Right lobe of liver (tissue), 6 donors: ENCODE measurements at regions not wholly inside any gene's neighbourhood (a gene's known extent, or its start where the extent isn't known, plus 50 kb on each side); places are given as distances from the start of the nearest gene placed in this dataset.

Experiments
- ATAC-seq, 4 donors: fragments of 200-7000 bp; cut with Tn5 transposase; one replicate each; pipeline ENCODE4 v1.9.1; 2020; ENCODE audit warnings: mild to moderate bottlenecking in 4 of 4, moderate library complexity in 4 of 4
- DNase-seq, 3 donors: peaks; one replicate each; pipeline ENCODE4 v3.0.0-alpha.2; 2020
- H3K27ac ChIP-seq, 3 donors: fragments of 200-600 bp; one replicate each; pipeline ENCODE4 v1.8.0; 2022
- H3K27me3 ChIP-seq, 2 donors: fragments of 200-600 bp; one replicate each; pipeline ENCODE4 v1.8.0; 2022
- H3K36me3 ChIP-seq, 4 donors: fragments of 200-600 bp; sonication (generic) in 1 of 4; one replicate each; pipeline versions ENCODE4 v1.5.1 to v1.8.0; 2017 to 2022; ENCODE audit warnings: control low read depth in 1 of 4
- H3K4me1 ChIP-seq, 4 donors: fragments of 200-600 bp; sonication (generic) in 1 of 4; one replicate each; pipeline versions ENCODE4 v1.5.1 to v1.8.0; 2017 to 2022; ENCODE audit warnings: control low read depth in 1 of 4
- H3K4me3 ChIP-seq, 3 donors: fragments of 200-600 bp; one replicate each; pipeline ENCODE4 v1.8.0; 2022
- H3K9me3 ChIP-seq, 4 donors: fragments of 200-600 bp; sonication (generic) in 1 of 4; one replicate each; pipeline versions ENCODE4 v1.5.1 to v1.8.0; 2017 to 2022; ENCODE audit warnings: control low read depth in 1 of 4
- POLR2A ChIP-seq: fragments of 450-650 bp; IDR thresholded peaks from one replicate; pipeline ENCODE4 v1.6.1; 2017; ENCODE audit warnings: antibody characterized with exemption, mild to moderate bottlenecking
- WGBS: methylation state at CpG from one replicate; pipeline ENCODE4 v1.1.6; 2018; ENCODE audit warnings: low coverage, low lambda C conversion rate; ENCODE audit not compliant: insufficient coverage; ENCODE audit errors: missing lambda C conversion rate; 5-methylcytosine and 5-hydroxymethylcytosine counted together
- intact Hi-C, 2 donors: fragments of 100-400 bp; cut with DNase I; formaldehyde crosslinking; loops; one replicate each; pipeline versions ENCODE4 v1.11.2 to v1.14.1; 2022
- TF ChIP-seq, protein P1 (sequence below), 4 donors: fragments of 200-600 bp in 3 of 4; fragments of 450-650 bp in 1 of 4; IDR thresholded peaks; one replicate each; pipeline versions ENCODE4 v1.5.1 to v1.8.0; 2016 to 2022; ENCODE audit warnings: antibody characterized with exemption in 4 of 4, mild to moderate bottlenecking in 2 of 4
- donor health status: DM: no; HTN: yes; CAD: no.
- donor health status: DM: no; HTN: no; CAD: no.
- donor health status: DM: no; HTN: no; CAD: no.
- donor health status: DM: no; HTN: yes; CAD: no.
- donor health status: DM: no; HTN: yes; CAD: no.

DNA sequence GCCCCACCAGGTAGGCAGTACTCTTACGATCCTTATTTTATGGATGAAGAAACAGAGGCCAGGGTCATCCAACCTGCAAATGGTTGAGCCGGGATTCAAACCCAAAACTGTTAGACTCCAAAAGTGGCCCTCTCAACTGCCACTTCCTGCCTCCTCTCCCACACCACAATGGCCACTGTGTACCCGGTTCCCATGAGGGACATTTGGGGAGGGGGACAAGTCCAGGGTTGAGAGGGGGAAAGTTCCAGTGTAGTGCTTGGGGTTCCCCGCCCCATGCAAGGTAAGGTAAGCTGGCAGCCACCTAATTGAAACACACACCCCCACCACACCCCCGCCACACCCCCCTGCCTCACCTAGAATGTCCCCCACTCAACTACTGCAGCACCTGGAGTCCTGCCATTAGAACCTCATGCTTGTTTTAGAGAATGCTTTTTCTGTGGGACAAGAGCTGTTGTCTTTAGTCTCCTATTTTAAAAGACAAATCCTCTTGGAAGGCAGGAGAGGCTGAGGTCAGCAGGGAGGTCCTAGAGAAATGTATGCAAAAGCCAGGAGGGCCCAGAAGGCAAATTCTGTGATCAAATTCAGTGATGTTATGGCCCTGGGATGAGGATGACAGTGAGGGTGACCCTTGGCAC lies 145.2 kb downstream of the ZFP36L2 start:
- WGBS: 90% methylated on average over 2 of the region's 5 CpGs
- no peak for DNase-seq
- intact Hi-C loops: no loop called here

DNA sequence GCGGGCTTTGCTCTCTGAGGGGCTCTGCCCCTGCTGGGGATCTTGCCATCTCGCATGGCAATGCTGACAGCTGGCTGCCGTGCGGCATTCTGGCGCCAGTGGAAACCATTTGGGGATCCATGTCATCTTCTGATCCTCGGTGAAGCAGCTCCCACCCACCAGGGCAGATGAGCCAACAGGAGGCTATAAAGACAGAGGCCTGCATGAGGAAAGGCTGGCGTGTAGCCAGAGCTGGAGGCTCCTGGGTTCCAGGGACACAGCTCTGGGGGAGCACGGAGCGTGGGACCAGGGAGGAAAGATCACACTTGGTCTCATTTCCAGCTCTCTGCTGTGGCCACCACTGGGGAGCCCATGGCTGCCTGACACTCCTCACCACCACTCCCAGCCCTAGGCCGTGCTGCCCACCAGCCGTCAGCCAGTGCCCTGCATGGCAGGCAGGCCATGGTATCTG lies 145.8 kb downstream of the ZFP36L2 start:
- peaks cover 0 to 5% (median 0%) of the 10 kb centered on the region in 4 donors for H3K4me1 ChIP-seq
- H3K27me3 ChIP-seq: no peaks in the 10 kb centered on the region
- no peaks in the 10 kb centered on the region for H3K9me3 ChIP-seq
- ATAC-seq (no peak), DNase-seq (no peak)
- no peak overlapping the region for H3K4me3 ChIP-seq
- no peaks in the 10 kb centered on the region for H3K36me3 ChIP-seq
- intact Hi-C loops: no loop called here
- 100% methylated on average over 2 of the region's 11 CpGs for WGBS
- no peak overlapping the region for H3K27ac ChIP-seq
- TF ChIP-seq POLR2A: no peak
- TF ChIP-seq, protein P1, sequence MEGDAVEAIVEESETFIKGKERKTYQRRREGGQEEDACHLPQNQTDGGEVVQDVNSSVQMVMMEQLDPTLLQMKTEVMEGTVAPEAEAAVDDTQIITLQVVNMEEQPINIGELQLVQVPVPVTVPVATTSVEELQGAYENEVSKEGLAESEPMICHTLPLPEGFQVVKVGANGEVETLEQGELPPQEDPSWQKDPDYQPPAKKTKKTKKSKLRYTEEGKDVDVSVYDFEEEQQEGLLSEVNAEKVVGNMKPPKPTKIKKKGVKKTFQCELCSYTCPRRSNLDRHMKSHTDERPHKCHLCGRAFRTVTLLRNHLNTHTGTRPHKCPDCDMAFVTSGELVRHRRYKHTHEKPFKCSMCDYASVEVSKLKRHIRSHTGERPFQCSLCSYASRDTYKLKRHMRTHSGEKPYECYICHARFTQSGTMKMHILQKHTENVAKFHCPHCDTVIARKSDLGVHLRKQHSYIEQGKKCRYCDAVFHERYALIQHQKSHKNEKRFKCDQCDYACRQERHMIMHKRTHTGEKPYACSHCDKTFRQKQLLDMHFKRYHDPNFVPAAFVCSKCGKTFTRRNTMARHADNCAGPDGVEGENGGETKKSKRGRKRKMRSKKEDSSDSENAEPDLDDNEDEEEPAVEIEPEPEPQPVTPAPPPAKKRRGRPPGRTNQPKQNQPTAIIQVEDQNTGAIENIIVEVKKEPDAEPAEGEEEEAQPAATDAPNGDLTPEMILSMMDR (IDR thresholded peaks at IDR 0.05): no peak

More for the DNA sequence above, 145.2 kb downstream of the ZFP36L2 start:
- no peaks in the 10 kb centered on the region for H3K27me3 ChIP-seq
- no peak overlapping the region for H3K27ac ChIP-seq
- no peak overlapping the region for H3K4me3 ChIP-seq
- TF ChIP-seq, protein P1 (IDR thresholded peaks at IDR 0.05): no peak
- no peak for TF ChIP-seq POLR2A
- no peaks in the 10 kb centered on the region for H3K36me3 ChIP-seq
- peaks cover 0 to 5% (median 0%) of the 10 kb centered on the region in 4 donors for H3K4me1 ChIP-seq
- ATAC-seq: no peak
- H3K9me3 ChIP-seq: no peaks in the 10 kb centered on the region

DNA sequence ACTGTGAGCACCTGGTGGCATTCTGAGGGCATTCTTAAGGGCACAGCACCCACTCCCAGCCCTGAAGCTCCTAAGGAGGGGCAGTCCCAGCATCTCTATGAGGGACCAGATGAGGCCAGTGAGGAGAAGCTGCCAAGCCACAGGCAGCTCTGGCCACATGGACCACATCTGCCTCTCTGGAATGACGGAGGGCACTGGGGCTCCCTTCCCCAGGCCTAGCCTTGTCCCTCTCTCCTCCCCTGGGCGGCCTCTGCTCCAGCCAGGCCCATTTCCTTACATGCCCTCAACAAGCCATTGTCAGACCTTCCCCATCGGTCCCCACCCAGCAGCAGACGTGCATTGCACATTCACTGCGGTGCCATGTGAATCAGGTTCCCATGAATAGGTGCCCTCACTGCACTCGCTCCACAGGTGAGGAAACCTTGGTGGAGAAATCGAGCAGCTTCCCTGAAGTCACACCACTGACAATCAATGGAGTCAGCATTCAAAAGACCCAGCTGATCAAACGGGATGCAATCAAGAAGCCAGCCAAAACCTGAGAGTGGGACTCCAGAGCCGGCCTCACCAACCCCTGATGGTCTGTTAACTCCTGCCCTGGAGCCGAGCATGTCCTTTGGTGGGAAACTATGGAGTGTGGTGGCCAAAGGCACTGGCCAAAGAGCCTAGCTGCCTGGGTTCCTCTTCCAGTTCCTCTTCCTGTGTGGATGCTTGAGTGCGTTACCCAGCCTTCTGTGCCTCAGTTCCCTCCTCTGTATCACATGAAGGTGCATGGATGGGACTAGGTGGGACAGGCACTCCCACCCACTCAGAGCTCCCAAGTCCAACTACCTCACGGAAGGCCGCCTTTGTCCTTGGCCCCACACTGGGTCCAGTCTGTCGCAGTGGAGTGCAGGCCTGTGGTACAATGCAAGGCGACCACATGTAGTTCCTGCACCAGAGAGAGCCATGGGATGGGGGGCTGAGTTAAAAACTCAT lies 147.3 kb downstream of the ZFP36L2 start:
- Histone ChIP-seq H3K9me3 (no peaks in the 10 kb centered on the region), H3K27me3 (no peaks in the 10 kb centered on the region), H3K36me3 (no peaks in the 10 kb centered on the region), H3K27ac (no peak overlapping the region), H3K4me3 (no peak overlapping the region), H3K4me1 (peaks cover 0 to 2% (median 0%) of the 10 kb centered on the region in 4 donors)
- DNase-seq (no peak), ATAC-seq (no peak)
- intact Hi-C loops: no loop called here
- WGBS: 78% methylated on average over 5 of the region's 15 CpGs
- TF ChIP-seq POLR2A: no peak
- TF ChIP-seq, protein P1 (IDR thresholded peaks at IDR 0.05): no peak

DNA sequence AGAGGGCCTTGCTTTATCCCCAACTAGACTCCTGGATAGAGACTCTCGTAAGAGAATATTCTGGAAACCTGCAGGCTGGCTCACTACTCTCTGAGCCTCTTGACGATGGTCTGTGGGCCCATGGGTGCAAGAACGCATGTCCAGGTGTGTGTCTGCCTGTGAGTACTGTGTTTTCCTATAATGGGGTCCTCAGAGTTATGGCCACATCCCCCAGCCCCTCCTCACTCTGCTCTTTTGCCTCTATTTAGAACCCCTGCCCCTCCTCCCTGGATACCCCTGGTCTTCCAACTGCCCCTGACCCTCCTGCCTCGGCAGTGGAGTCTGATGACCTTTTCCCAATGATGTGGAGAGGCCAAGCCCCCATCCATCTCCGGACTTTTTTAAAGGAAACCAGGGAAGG lies 148.1 kb downstream of the ZFP36L2 start:
- Histone ChIP-seq H3K27ac (no peak overlapping the region), H3K27me3 (no peaks in the 10 kb centered on the region), H3K4me3 (no peak overlapping the region), H3K36me3 (no peaks in the 10 kb centered on the region), H3K4me1 (no peaks in the 10 kb centered on the region), H3K9me3 (no peaks in the 10 kb centered on the region)
- 76% methylated on average over 4 of the region's 5 CpGs for WGBS
- no peak for DNase-seq
- no peak for TF ChIP-seq POLR2A
- TF ChIP-seq, protein P1 (IDR thresholded peaks at IDR 0.05): no peak
- no peak for ATAC-seq
- intact Hi-C loops: no loop called here
